ENCODE measurements at regions not wholly inside any gene's neighbourhood (a gene's known extent, or its start where the extent isn't known, plus 50 kb on each side); places are given as distances from the start of the nearest gene placed in this dataset.

GRCh38 chr10:3723766-3724165 is 61.2 kb downstream of the KLF6 start:
- DNase-seq (ENCODE audit: low read depth), result no peak

GRCh38 chr10:3720228-3721019 is 64.6 kb downstream of the KLF6 start:
- peak; percentile 39 for DNase-seq (ENCODE audit: low read depth)

- no peak for DNase-seq (ENCODE audit: low read depth)
These were observed 65.8 kb downstream of the KLF6 start for GRCh38 chr10:3719024-3719843.

GRCh38 chr10:3716093-3716492 is 68.9 kb downstream of the KLF6 start:
- no peak for DNase-seq (ENCODE audit: low read depth)

GRCh38 chr10:3714967-3715366 is 70.0 kb downstream of the KLF6 start:
- no peak for DNase-seq (ENCODE audit: low read depth)

- no peak for DNase-seq (ENCODE audit: low read depth)
These were observed 70.5 kb downstream of the KLF6 start for GRCh38 chr10:3714531-3714930.

- DNase-seq (ENCODE audit: low read depth), result no peak
These were observed 72.3 kb downstream of the KLF6 start for GRCh38 chr10:3712707-3713106.

- no peak for DNase-seq (ENCODE audit: low read depth)
These were observed 73.1 kb downstream of the KLF6 start for GRCh38 chr10:3711918-3712317.

- no peak for DNase-seq (ENCODE audit: low read depth)
These were observed 74.2 kb downstream of the KLF6 start for GRCh38 chr10:3710764-3711163.

- no peak for DNase-seq (ENCODE audit: low read depth)
These were observed 75.5 kb downstream of the KLF6 start for GRCh38 chr10:3709456-3710060.

GRCh38 chr10:3708852-3709251 is 76.2 kb downstream of the KLF6 start:
- DNase-seq (ENCODE audit: low read depth), result no peak

GRCh38 chr10:3704565-3705325 is 80.3 kb downstream of the KLF6 start:
- DNase-seq (ENCODE audit: low read depth), result no peak

- DNase-seq (ENCODE audit: low read depth), result no peak
These were observed 82.4 kb downstream of the KLF6 start for GRCh38 chr10:3702569-3702968.

GRCh38 chr10:3702056-3702546 is 82.9 kb downstream of the KLF6 start:
- DNase-seq (ENCODE audit: low read depth), result no peak

GRCh38 chr10:3701491-3701890 is 83.5 kb downstream of the KLF6 start:
- DNase-seq (ENCODE audit: low read depth), result no peak

- no peak for DNase-seq (ENCODE audit: low read depth)
These were observed 84.4 kb downstream of the KLF6 start for GRCh38 chr10:3700531-3701076.

- DNase-seq (ENCODE audit: low read depth), result no peak
These were observed 85.1 kb downstream of the KLF6 start for GRCh38 chr10:3699916-3700315.

- no peak for DNase-seq (ENCODE audit: low read depth)
These were observed 86.7 kb downstream of the KLF6 start for GRCh38 chr10:3698312-3698711.

GRCh38 chr10:3693698-3694080 is 91.3 kb downstream of the KLF6 start:
- DNase-seq (ENCODE audit: low read depth), result no peak

GRCh38 chr10:3693022-3693697 is 91.8 kb downstream of the KLF6 start:
- no peak for DNase-seq (ENCODE audit: low read depth)

GRCh38 chr10:3692387-3692999 is 92.5 kb downstream of the KLF6 start:
- DNase-seq (ENCODE audit: low read depth), result no peak
